ENCODE measurements at regions not wholly inside any gene's neighbourhood (a gene's known extent, or its start where the extent isn't known, plus 50 kb on each side); places are given as distances from the start of the nearest gene placed in this dataset.
"Not testable (repeated sequence)": the region's sequence is repeated elsewhere in the genome, so short reads cannot be mapped to it uniquely, and the experiment has no call there.

GRCh38 chr2:236908439-236909192, 177.1 kb upstream of the COPS8 start:
- in situ Hi-C loops (cut with HindIII; ENCODE audit: low pct_unique_long_range_greater_than_20kb, low sequenced_read_pairs), result no loop called here
- DNase-seq (ENCODE audit: low read depth), result no peak

GRCh38 chr2:236909193-236909504, 176.5 kb upstream of the COPS8 start:
- no peak for DNase-seq (ENCODE audit: low read depth)
- in situ Hi-C loops (cut with HindIII; ENCODE audit: low pct_unique_long_range_greater_than_20kb, low sequenced_read_pairs), result no loop called here

GRCh38 chr2:236909802-236910201, 175.9 kb upstream of the COPS8 start:
- no peak for DNase-seq (ENCODE audit: low read depth)
- in situ Hi-C loops (cut with HindIII; ENCODE audit: low pct_unique_long_range_greater_than_20kb, low sequenced_read_pairs), result no loop called here

- in situ Hi-C loops (cut with HindIII; ENCODE audit: low pct_unique_long_range_greater_than_20kb, low sequenced_read_pairs), result no loop called here
Observed at GRCh38 chr2:236910781-236911495, 174.8 kb upstream of the COPS8 start.

GRCh38 chr2:236912326-236913120, 173.2 kb upstream of the COPS8 start:
- in situ Hi-C loops (cut with HindIII; ENCODE audit: low pct_unique_long_range_greater_than_20kb, low sequenced_read_pairs), result no loop called here
- DNase-seq (ENCODE audit: low read depth), result no peak

More at GRCh38 chr2:236910781-236911495, 174.8 kb upstream of the COPS8 start:
- DNase-seq (ENCODE audit: low read depth), result no peak

GRCh38 chr2:236915186-236915585, 170.5 kb upstream of the COPS8 start:
- in situ Hi-C loops (cut with HindIII; ENCODE audit: low pct_unique_long_range_greater_than_20kb, low sequenced_read_pairs), result no loop called here
- DNase-seq (ENCODE audit: low read depth), result no peak

GRCh38 chr2:236915726-236916125, 170.0 kb upstream of the COPS8 start:
- in situ Hi-C loops (cut with HindIII; ENCODE audit: low pct_unique_long_range_greater_than_20kb, low sequenced_read_pairs), result no loop called here
- DNase-seq (ENCODE audit: low read depth), result no peak

GRCh38 chr2:236916181-236916580, 169.5 kb upstream of the COPS8 start:
- in situ Hi-C loops (cut with HindIII; ENCODE audit: low pct_unique_long_range_greater_than_20kb, low sequenced_read_pairs), result no loop called here
- DNase-seq (ENCODE audit: low read depth), result no peak

- in situ Hi-C loops (cut with HindIII; ENCODE audit: low pct_unique_long_range_greater_than_20kb, low sequenced_read_pairs), result no loop called here
- no peak for DNase-seq (ENCODE audit: low read depth)
Observed at GRCh38 chr2:236916651-236917050, 169.0 kb upstream of the COPS8 start.

GRCh38 chr2:236917164-236917563, 168.5 kb upstream of the COPS8 start:
- in situ Hi-C loops (cut with HindIII; ENCODE audit: low pct_unique_long_range_greater_than_20kb, low sequenced_read_pairs), result no loop called here
- no peak for DNase-seq (ENCODE audit: low read depth)

- no peak for DNase-seq (ENCODE audit: low read depth)
- in situ Hi-C loops (cut with HindIII; ENCODE audit: low pct_unique_long_range_greater_than_20kb, low sequenced_read_pairs), result no loop called here
Observed at GRCh38 chr2:236918545-236918944, 167.1 kb upstream of the COPS8 start.

GRCh38 chr2:236919209-236919608, 166.5 kb upstream of the COPS8 start:
- no peak for DNase-seq (ENCODE audit: low read depth)
- in situ Hi-C loops (cut with HindIII; ENCODE audit: low pct_unique_long_range_greater_than_20kb, low sequenced_read_pairs), result no loop called here

GRCh38 chr2:236919801-236920379, 165.8 kb upstream of the COPS8 start:
- in situ Hi-C loops (cut with HindIII; ENCODE audit: low pct_unique_long_range_greater_than_20kb, low sequenced_read_pairs); DNase-seq (ENCODE audit: low read depth): not testable (repeated sequence)

GRCh38 chr2:236922061-236922460, 163.6 kb upstream of the COPS8 start:
- no peak for DNase-seq (ENCODE audit: low read depth)
- in situ Hi-C loops (cut with HindIII; ENCODE audit: low pct_unique_long_range_greater_than_20kb, low sequenced_read_pairs), result no loop called here

GRCh38 chr2:236928380-236929037, 157.2 kb upstream of the COPS8 start:
- DNase-seq (ENCODE audit: low read depth), result no peak
- in situ Hi-C loops (cut with HindIII; ENCODE audit: low pct_unique_long_range_greater_than_20kb, low sequenced_read_pairs), result no loop called here

- no peak for DNase-seq (ENCODE audit: low read depth)
- in situ Hi-C loops (cut with HindIII; ENCODE audit: low pct_unique_long_range_greater_than_20kb, low sequenced_read_pairs), result no loop called here
Observed at GRCh38 chr2:236932831-236933361, 152.8 kb upstream of the COPS8 start.

- in situ Hi-C loops (cut with HindIII; ENCODE audit: low pct_unique_long_range_greater_than_20kb, low sequenced_read_pairs), result no loop called here
- no peak for DNase-seq (ENCODE audit: low read depth)
Observed at GRCh38 chr2:236934166-236934565, 151.5 kb upstream of the COPS8 start.

GRCh38 chr2:236934656-236935055, 151.0 kb upstream of the COPS8 start:
- in situ Hi-C loops (cut with HindIII; ENCODE audit: low pct_unique_long_range_greater_than_20kb, low sequenced_read_pairs), result no loop called here
- DNase-seq (ENCODE audit: low read depth), result no peak

Measured in Caki2 (cell line).